Endodermal cell (in vitro differentiated cells): ENCODE measurements at regions not wholly inside any gene's neighbourhood (a gene's known extent, or its start where the extent isn't known, plus 50 kb on each side); places are given as distances from the start of the nearest gene placed in this dataset.

ENCODE experiments used
- DNase-seq: peaks from one replicate; pipeline ENCODE4 v3.0.0-alpha.2; 2017
- H3K27ac ChIP-seq: 2 replicates; pipeline ENCODE4 v1.5.1; 2013; ENCODE audit warnings: mild to moderate bottlenecking, low read depth, low read length, moderate library complexity
- H3K27me3 ChIP-seq: 2 replicates; pipeline ENCODE4 v1.6.1; 2013; ENCODE audit warnings: mild to moderate bottlenecking, low read length, moderate library complexity; ENCODE audit not compliant: insufficient read depth, control insufficient read depth, poor library complexity, severe bottlenecking
- H3K36me3 ChIP-seq: 2 replicates; pipeline ENCODE4 v1.7.0; 2013; ENCODE audit warnings: mild to moderate bottlenecking, low read length, moderate library complexity; ENCODE audit not compliant: control insufficient read depth, insufficient read depth
- H3K4me1 ChIP-seq: one replicate; pipeline ENCODE4 v1.7.0; 2013; ENCODE audit warnings: low read length; ENCODE audit not compliant: control insufficient read depth, insufficient read depth
- H3K4me3 ChIP-seq: 2 replicates; pipeline ENCODE4 v1.5.1; 2013; ENCODE audit warnings: mild to moderate bottlenecking, low read length, moderate library complexity
- H3K9ac ChIP-seq: 2 replicates; pipeline ENCODE4 v1.6.1; 2013; ENCODE audit warnings: mild to moderate bottlenecking, low read length, moderate library complexity; ENCODE audit not compliant: poor library complexity, severe bottlenecking; ENCODE audit errors: extremely low read depth
- H3K9me3 ChIP-seq: 2 replicates; pipeline ENCODE4 v1.6.1; 2013; ENCODE audit warnings: mild to moderate bottlenecking, low read length, moderate library complexity; ENCODE audit not compliant: control insufficient read depth
- H3K27ac Mint-ChIP-seq: 2 replicates; pipeline ENCODE4 v1.8.0; 2020; ENCODE audit warnings: mixed read lengths
- H3K27me3 Mint-ChIP-seq: 2 replicates; pipeline ENCODE4 v1.8.0; 2021; ENCODE audit warnings: mild to moderate bottlenecking, mixed read lengths; ENCODE audit not compliant: insufficient read depth
- H3K36me3 Mint-ChIP-seq: 2 replicates; pipeline ENCODE4 v1.8.0; 2020; ENCODE audit warnings: low read depth, mixed read lengths
- H3K4me1 Mint-ChIP-seq: 2 replicates; pipeline ENCODE4 v1.8.0; 2020; ENCODE audit warnings: mixed read lengths
- H3K4me3 Mint-ChIP-seq: 2 replicates; pipeline ENCODE4 v1.8.0; 2020; ENCODE audit warnings: mild to moderate bottlenecking, moderate library complexity, mixed read lengths
- H3K9me3 Mint-ChIP-seq: 2 replicates; pipeline ENCODE4 v1.8.0; 2020; ENCODE audit warnings: mild to moderate bottlenecking, mixed read lengths
- CTCF ChIP-seq: fragments of 200-600 bp; sonication (generic); conservative IDR thresholded peaks from 2 replicates; pipeline ENCODE4 v1.5.0; 2021; ENCODE audit warnings: antibody characterized with exemption, mild to moderate bottlenecking
- WGBS, 2 experiments: methylation state at CpG; one replicate each; pipeline versions ENCODE4 v1.1.5 to v1.1.7; 2013; ENCODE audit warnings: missing lambda C conversion rate in 2 of 2, mixed read lengths in 1 of 2; ENCODE audit not compliant: insufficient coverage in 1 of 2, insufficient read length in 1 of 2; 5-methylcytosine and 5-hydroxymethylcytosine counted together

- Mint-ChIP-seq H3K9me3 (no peaks in the 10 kb centered on the region), H3K36me3 (no peaks in the 10 kb centered on the region), H3K4me1 (no peaks in the 10 kb centered on the region), H3K4me3 (no peak overlapping the region), H3K27ac (no peak overlapping the region), H3K27me3 (no peaks in the 10 kb centered on the region)
- Histone ChIP-seq H3K9ac (no peak overlapping the region), H3K36me3 (no peaks in the 10 kb centered on the region), H3K4me1 (no peaks in the 10 kb centered on the region), H3K27me3 (no peaks in the 10 kb centered on the region), H3K9me3 (no peaks in the 10 kb centered on the region), H3K4me3 (no peak overlapping the region), H3K27ac (no peak overlapping the region)
- peak; percentile 58 for TF ChIP-seq CTCF
- 83% methylated on average over 1 of the region's 1 CpG; no CpG with 5 or more reads in 1 of the 2 experiments for WGBS, 2 experiments
- no peak for DNase-seq
Observed at GRCh38 chr11:96943970-96944369, 554.2 kb downstream of the JRKL start.

GRCh38 chr11:96948066-96948465 lies 558.3 kb downstream of the JRKL start:
- Histone ChIP-seq H3K4me1 (no peaks in the 10 kb centered on the region), H3K4me3 (no peak overlapping the region), H3K36me3 (no peaks in the 10 kb centered on the region), H3K27ac (no peak overlapping the region), H3K9ac (no peak overlapping the region), H3K27me3 (no peaks in the 10 kb centered on the region), H3K9me3 (no peaks in the 10 kb centered on the region)
- TF ChIP-seq CTCF: no peak
- H3K27me3 Mint-ChIP-seq: no peaks in the 10 kb centered on the region
- no peaks in the 10 kb centered on the region for H3K36me3 Mint-ChIP-seq
- H3K4me1 Mint-ChIP-seq: no peaks in the 10 kb centered on the region
- no peak overlapping the region for H3K4me3 Mint-ChIP-seq
- H3K9me3 Mint-ChIP-seq: no peaks in the 10 kb centered on the region
- DNase-seq: no peak
- 85% methylated on average over 2 of the region's 2 CpGs; no CpG with 5 or more reads in 1 of the 2 experiments for WGBS, 2 experiments
- H3K27ac Mint-ChIP-seq: no peak overlapping the region

GRCh38 chr11:96949464-96949863 lies 559.7 kb downstream of the JRKL start:
- H3K27ac Mint-ChIP-seq: no peak overlapping the region
- no peaks in the 10 kb centered on the region for H3K4me1 Mint-ChIP-seq
- Histone ChIP-seq H3K27ac (no peak overlapping the region), H3K36me3 (no peaks in the 10 kb centered on the region), H3K4me3 (no peak overlapping the region), H3K9ac (no peak overlapping the region), H3K27me3 (no peaks in the 10 kb centered on the region), H3K4me1 (no peaks in the 10 kb centered on the region), H3K9me3 (no peaks in the 10 kb centered on the region)
- no peak for TF ChIP-seq CTCF
- DNase-seq: no peak
- H3K36me3 Mint-ChIP-seq: no peaks in the 10 kb centered on the region
- H3K4me3 Mint-ChIP-seq: no peak overlapping the region
- no peaks in the 10 kb centered on the region for H3K9me3 Mint-ChIP-seq
- 73% methylated on average over 2 of the region's 2 CpGs; no CpG with 5 or more reads in 1 of the 2 experiments for WGBS, 2 experiments
- H3K27me3 Mint-ChIP-seq: no peaks in the 10 kb centered on the region
